Fibroblast of skin of back (primary cell): ENCODE measurements at regions not wholly inside any gene's neighbourhood (a gene's known extent, or its start where the extent isn't known, plus 50 kb on each side); places are given as distances from the start of the nearest gene placed in this dataset.
"Not testable (repeated sequence)": the region's sequence is repeated elsewhere in the genome, so short reads cannot be mapped to it uniquely, and the experiment has no call there.

Experiments
- DNase-seq: peaks from one replicate; pipeline ENCODE4 v3.0.0-alpha.2; 2013

- no peak for DNase-seq
These were observed 703.9 kb upstream of the SEMA6D start for GRCh38 chr15:47013446-47013845.

GRCh38 chr15:47027322-47027946, 689.9 kb upstream of the SEMA6D start:
- DNase-seq: no peak

GRCh38 chr15:47035475-47036406, 681.6 kb upstream of the SEMA6D start:
- no peak for DNase-seq

GRCh38 chr15:47037003-47037402, 680.3 kb upstream of the SEMA6D start:
- no peak for DNase-seq

- no peak for DNase-seq
These were observed 678.1 kb upstream of the SEMA6D start for GRCh38 chr15:47039225-47039624.

GRCh38 chr15:47041301-47041700, 676.0 kb upstream of the SEMA6D start:
- no peak for DNase-seq

- DNase-seq: not testable (repeated sequence)
These were observed 669.3 kb upstream of the SEMA6D start for GRCh38 chr15:47047981-47048380.

GRCh38 chr15:47066392-47066791, 650.9 kb upstream of the SEMA6D start:
- DNase-seq: peak; percentile 4

GRCh38 chr15:47077846-47078245, 639.5 kb upstream of the SEMA6D start:
- not testable (repeated sequence) for DNase-seq

- peak; percentile 30 for DNase-seq
These were observed 621.5 kb upstream of the SEMA6D start for GRCh38 chr15:47095833-47096232.

- not testable (repeated sequence) for DNase-seq
These were observed 618.8 kb upstream of the SEMA6D start for GRCh38 chr15:47098526-47098925.

GRCh38 chr15:47099801-47100200, 617.5 kb upstream of the SEMA6D start:
- not testable (repeated sequence) for DNase-seq

GRCh38 chr15:47108800-47109199, 608.5 kb upstream of the SEMA6D start:
- not testable (repeated sequence) for DNase-seq

GRCh38 chr15:47116698-47117097, 600.6 kb upstream of the SEMA6D start:
- DNase-seq: no peak

- no peak for DNase-seq
These were observed 598.0 kb upstream of the SEMA6D start for GRCh38 chr15:47119349-47119748.

GRCh38 chr15:47124430-47125102, 592.7 kb upstream of the SEMA6D start:
- no peak for DNase-seq

GRCh38 chr15:47129033-47129432, 588.3 kb upstream of the SEMA6D start:
- no peak for DNase-seq

- not testable (repeated sequence) for DNase-seq
These were observed 585.9 kb upstream of the SEMA6D start for GRCh38 chr15:47131450-47131849.

- no peak for DNase-seq
These were observed 582.0 kb upstream of the SEMA6D start for GRCh38 chr15:47135267-47135666.

- no peak for DNase-seq
These were observed 581.1 kb upstream of the SEMA6D start for GRCh38 chr15:47136236-47136635.

- DNase-seq: no peak
These were observed 577.3 kb upstream of the SEMA6D start for GRCh38 chr15:47139965-47140364.

GRCh38 chr15:47157827-47158226, 559.5 kb upstream of the SEMA6D start:
- DNase-seq: no peak

GRCh38 chr15:47158573-47158972, 558.7 kb upstream of the SEMA6D start:
- DNase-seq: no peak
